ENCODE measurements at regions not wholly inside any gene's neighbourhood (a gene's known extent, or its start where the extent isn't known, plus 50 kb on each side); places are given as distances from the start of the nearest gene placed in this dataset.

DNA sequence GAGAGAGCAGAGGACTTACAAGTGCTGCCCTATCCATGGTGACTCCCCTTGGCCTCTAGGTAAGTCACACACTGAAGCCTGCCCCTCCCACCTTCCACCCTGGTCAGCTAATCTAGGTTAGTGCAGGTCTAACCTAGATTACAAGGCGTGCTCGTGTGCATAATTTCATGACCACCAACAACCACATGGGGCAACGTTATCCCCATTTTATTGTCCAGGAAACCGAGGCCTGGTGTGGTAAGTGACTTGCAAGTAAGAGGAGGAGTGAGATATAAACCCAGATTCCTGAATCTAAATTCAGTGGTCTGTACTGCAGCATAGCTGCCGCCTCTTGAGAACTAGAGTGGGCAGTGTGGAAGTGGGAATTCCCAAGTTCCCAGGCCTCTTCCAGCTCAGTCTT is 171.1 kb downstream of the DAD1 start:
- intact Hi-C loops (cut with DNase I; ENCODE audit: low total_unique reads): no loop called here
- Histone ChIP-seq H3K27ac (no peak overlapping the region), H3K27me3 (no peaks in the 10 kb centered on the region), H3K4me1 (no peaks in the 10 kb centered on the region), H3K4me3 (no peak overlapping the region), H3K9me3 (no peaks in the 10 kb centered on the region), H3K36me3 (no peaks in the 10 kb centered on the region)
- TF ChIP-seq, protein P1, sequence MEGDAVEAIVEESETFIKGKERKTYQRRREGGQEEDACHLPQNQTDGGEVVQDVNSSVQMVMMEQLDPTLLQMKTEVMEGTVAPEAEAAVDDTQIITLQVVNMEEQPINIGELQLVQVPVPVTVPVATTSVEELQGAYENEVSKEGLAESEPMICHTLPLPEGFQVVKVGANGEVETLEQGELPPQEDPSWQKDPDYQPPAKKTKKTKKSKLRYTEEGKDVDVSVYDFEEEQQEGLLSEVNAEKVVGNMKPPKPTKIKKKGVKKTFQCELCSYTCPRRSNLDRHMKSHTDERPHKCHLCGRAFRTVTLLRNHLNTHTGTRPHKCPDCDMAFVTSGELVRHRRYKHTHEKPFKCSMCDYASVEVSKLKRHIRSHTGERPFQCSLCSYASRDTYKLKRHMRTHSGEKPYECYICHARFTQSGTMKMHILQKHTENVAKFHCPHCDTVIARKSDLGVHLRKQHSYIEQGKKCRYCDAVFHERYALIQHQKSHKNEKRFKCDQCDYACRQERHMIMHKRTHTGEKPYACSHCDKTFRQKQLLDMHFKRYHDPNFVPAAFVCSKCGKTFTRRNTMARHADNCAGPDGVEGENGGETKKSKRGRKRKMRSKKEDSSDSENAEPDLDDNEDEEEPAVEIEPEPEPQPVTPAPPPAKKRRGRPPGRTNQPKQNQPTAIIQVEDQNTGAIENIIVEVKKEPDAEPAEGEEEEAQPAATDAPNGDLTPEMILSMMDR (IDR thresholded peaks at IDR 0.05): no peak
- TF ChIP-seq POLR2A (IDR thresholded peaks at IDR 0.05) (no peak), POLR2AphosphoS5 (IDR thresholded peaks at IDR 0.05) (no peak)
- DNase-seq (ENCODE audit: low spot score in 2 of 2): no peak

- H3K27me3 ChIP-seq: no peaks in the 10 kb centered on the region
- no peak overlapping the region for H3K4me3 ChIP-seq
- TF ChIP-seq POLR2A (IDR thresholded peaks at IDR 0.05) (no peak), POLR2AphosphoS5 (IDR thresholded peaks at IDR 0.05) (no peak)
- TF ChIP-seq, protein P1 (IDR thresholded peaks at IDR 0.05): no peak
- no peaks in the 10 kb centered on the region for H3K36me3 ChIP-seq
- no peak overlapping the region for H3K27ac ChIP-seq
- intact Hi-C loops (cut with DNase I; ENCODE audit: low total_unique reads): no loop called here
- no peaks in the 10 kb centered on the region for H3K9me3 ChIP-seq
- no peak for DNase-seq (ENCODE audit: low spot score in 2 of 2)
- no peaks in the 10 kb centered on the region for H3K4me1 ChIP-seq
Measured at GRCh38 chr14:22416193-22416592, 172.8 kb downstream of the DAD1 start.

DNA sequence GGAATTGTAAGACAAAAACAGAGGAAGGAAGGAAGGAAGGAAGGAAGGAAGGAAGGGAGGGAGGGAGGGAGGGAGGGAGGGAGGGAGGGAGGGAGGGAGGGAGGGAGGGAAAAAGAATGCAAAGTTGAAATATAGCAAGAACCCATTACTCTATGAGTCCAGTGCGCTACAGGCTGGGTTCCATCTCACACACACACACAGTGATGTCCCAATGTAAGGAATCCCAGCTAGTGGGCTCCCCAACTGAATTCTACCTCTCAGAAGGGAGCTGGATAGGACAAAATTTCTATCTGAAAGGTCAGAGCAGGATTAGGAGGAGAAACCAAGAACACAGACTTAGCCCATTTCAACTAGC is 173.4 kb downstream of the DAD1 start:
- TF ChIP-seq POLR2A (IDR thresholded peaks at IDR 0.05) (no peak), POLR2AphosphoS5 (IDR thresholded peaks at IDR 0.05) (no peak)
- TF ChIP-seq, protein P1 (IDR thresholded peaks at IDR 0.05): no peak
- H3K27ac ChIP-seq: no peak overlapping the region
- no peak for DNase-seq (ENCODE audit: low spot score in 2 of 2)
- no peaks in the 10 kb centered on the region for H3K36me3 ChIP-seq
- no peaks in the 10 kb centered on the region for H3K4me1 ChIP-seq
- H3K4me3 ChIP-seq: no peak overlapping the region
- H3K27me3 ChIP-seq: no peaks in the 10 kb centered on the region
- no peaks in the 10 kb centered on the region for H3K9me3 ChIP-seq
- intact Hi-C loops (cut with DNase I; ENCODE audit: low total_unique reads): no loop called here

- TF ChIP-seq POLR2AphosphoS5 (IDR thresholded peaks at IDR 0.05): no peak
- TF ChIP-seq POLR2A (IDR thresholded peaks at IDR 0.05): no peak
- TF ChIP-seq, protein P1 (IDR thresholded peaks at IDR 0.05): no peak
- Histone ChIP-seq H3K36me3 (no peaks in the 10 kb centered on the region), H3K9me3 (no peaks in the 10 kb centered on the region), H3K27ac (no peak overlapping the region), H3K27me3 (no peaks in the 10 kb centered on the region), H3K4me3 (no peak overlapping the region), H3K4me1 (no peaks in the 10 kb centered on the region)
- intact Hi-C loops (cut with DNase I; ENCODE audit: low total_unique reads): no loop called here
- no peak for DNase-seq (ENCODE audit: low spot score in 2 of 2)
Measured at GRCh38 chr14:22414876-22415604, 174.0 kb downstream of the DAD1 start.

DNA sequence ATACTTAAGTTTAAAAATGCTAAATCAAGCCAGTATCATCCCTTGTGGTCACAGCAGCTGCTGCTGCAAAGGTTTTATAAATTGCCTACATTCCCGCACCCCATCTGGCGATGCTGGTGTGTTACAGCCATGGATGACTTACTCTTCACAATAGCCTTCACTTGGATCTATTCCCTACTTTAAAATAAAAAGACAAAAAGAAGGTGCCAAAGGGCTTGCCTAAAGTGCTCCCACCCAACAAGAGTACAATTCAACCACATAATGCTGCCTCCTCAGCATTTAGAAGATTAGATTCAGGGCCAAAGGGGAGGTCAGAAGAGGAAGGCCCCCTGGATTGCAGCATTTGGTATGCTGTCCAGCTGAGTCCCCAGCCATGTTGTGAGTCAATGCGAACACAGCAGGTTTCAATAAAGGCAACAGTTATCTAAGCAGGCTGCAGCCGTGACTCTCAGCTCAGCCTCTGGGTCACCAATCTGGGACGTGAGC is 176.1 kb downstream of the DAD1 start:
- intact Hi-C loops (cut with DNase I; ENCODE audit: low total_unique reads): no loop called here

More for the DNA sequence above, 176.1 kb downstream of the DAD1 start:
- no peak overlapping the region for H3K27ac ChIP-seq
- no peak for TF ChIP-seq POLR2AphosphoS5 (IDR thresholded peaks at IDR 0.05)
- TF ChIP-seq, protein P1 (IDR thresholded peaks at IDR 0.05): no peak
- no peak for TF ChIP-seq POLR2A (IDR thresholded peaks at IDR 0.05)
- H3K36me3 ChIP-seq: no peaks in the 10 kb centered on the region
- no peaks in the 10 kb centered on the region for H3K4me1 ChIP-seq
- no peak for DNase-seq (ENCODE audit: low spot score in 2 of 2)
- no peaks in the 10 kb centered on the region for H3K9me3 ChIP-seq
- no peak overlapping the region for H3K4me3 ChIP-seq
- no peaks in the 10 kb centered on the region for H3K27me3 ChIP-seq
